ENCODE measurements at regions not wholly inside any gene's neighbourhood (a gene's known extent, or its start where the extent isn't known, plus 50 kb on each side); places are given as distances from the start of the nearest gene placed in this dataset.

GRCh38 chr9:23573800-23574199, 252.2 kb downstream of the ELAVL2 start:
- H3K4me1 ChIP-seq, result no peaks in the 10 kb centered on the region

GRCh38 chr9:23577611-23578010, 248.4 kb downstream of the ELAVL2 start:
- no peak overlapping the region for H3K4me3 ChIP-seq (ENCODE audit: low read depth, low read length)
- H3K4me1 ChIP-seq, result no peaks in the 10 kb centered on the region
- no peaks in the 10 kb centered on the region for H3K27me3 ChIP-seq (ENCODE audit: control insufficient read depth, insufficient read depth, low read length)
- TF ChIP-seq CTCF (IDR thresholded peaks at IDR 0.05), result no peak
- H3K4me2 ChIP-seq (ENCODE audit: low read length), result no peak overlapping the region
- no peaks in the 10 kb centered on the region for H3K79me2 ChIP-seq
- H3K9ac ChIP-seq, result no peak overlapping the region
- no peak overlapping the region for H3K27ac ChIP-seq
- no peak overlapping the region for H2AFZ ChIP-seq
- H3K9me3 ChIP-seq (ENCODE audit: control insufficient read depth, low read length), result no peaks in the 10 kb centered on the region
- H3K36me3 ChIP-seq (ENCODE audit: control insufficient read depth, insufficient read depth, low read length), result no peaks in the 10 kb centered on the region

More at GRCh38 chr9:23573800-23574199, 252.2 kb downstream of the ELAVL2 start:
- H3K27me3 ChIP-seq (ENCODE audit: control insufficient read depth, insufficient read depth, low read length), result no peaks in the 10 kb centered on the region
- H2AFZ ChIP-seq, result no peak overlapping the region
- H3K9me3 ChIP-seq (ENCODE audit: control insufficient read depth, low read length), result no peaks in the 10 kb centered on the region
- no peaks in the 10 kb centered on the region for H3K36me3 ChIP-seq (ENCODE audit: control insufficient read depth, insufficient read depth, low read length)
- no peaks in the 10 kb centered on the region for H3K79me2 ChIP-seq
- H3K4me3 ChIP-seq (ENCODE audit: low read depth, low read length), result no peak overlapping the region
- no peak overlapping the region for H3K4me2 ChIP-seq (ENCODE audit: low read length)
- no peak overlapping the region for H3K9ac ChIP-seq
- no peak overlapping the region for H3K27ac ChIP-seq
- no peak for TF ChIP-seq CTCF (IDR thresholded peaks at IDR 0.05)

DNA sequence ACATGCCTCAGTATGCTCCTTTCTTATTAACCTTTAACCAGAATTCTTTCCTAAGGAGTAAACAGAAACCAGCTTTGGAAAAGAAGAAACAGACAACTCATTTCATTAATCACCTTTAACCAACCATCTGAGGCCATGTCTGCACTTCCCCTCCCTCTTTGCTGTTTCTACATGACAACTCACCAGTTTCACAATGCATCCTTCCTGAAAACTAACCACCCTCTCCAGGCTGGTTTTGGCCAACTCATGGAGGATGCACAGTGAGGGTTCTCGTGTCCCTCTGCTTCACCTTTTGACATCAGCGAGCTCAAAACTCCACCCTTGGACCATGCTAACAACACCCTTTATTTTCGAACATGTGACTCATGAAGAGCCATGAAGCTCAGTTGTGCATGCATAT, 244.1 kb downstream of the ELAVL2 start:
- no peak for TF ChIP-seq CTCF (IDR thresholded peaks at IDR 0.05)

DNA sequence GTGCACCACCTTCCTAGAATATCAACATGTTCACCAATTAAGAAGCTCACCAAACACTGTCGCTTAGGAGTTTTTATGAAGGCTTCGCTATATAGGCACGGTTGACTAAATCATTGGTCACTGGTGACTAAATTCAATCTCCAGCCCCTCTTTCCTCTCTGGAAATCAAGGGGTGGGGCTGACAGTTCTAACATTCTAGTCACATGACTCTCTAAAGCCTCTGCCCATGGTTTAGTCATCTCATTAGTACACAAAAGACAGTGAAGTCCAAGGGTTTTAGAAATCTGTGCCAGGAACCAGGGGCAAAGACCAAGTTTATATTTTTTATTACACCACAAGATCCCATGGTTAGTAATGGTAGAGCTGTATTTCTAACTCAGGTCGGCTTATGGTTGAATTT, 243.2 kb downstream of the ELAVL2 start:
- no peak overlapping the region for H2AFZ ChIP-seq
- H3K4me1 ChIP-seq, result no peaks in the 10 kb centered on the region
- no peaks in the 10 kb centered on the region for H3K9me3 ChIP-seq (ENCODE audit: control insufficient read depth, low read length)
- no peaks in the 10 kb centered on the region for H3K27me3 ChIP-seq (ENCODE audit: control insufficient read depth, insufficient read depth, low read length)
- H3K36me3 ChIP-seq (ENCODE audit: control insufficient read depth, insufficient read depth, low read length), result no peaks in the 10 kb centered on the region
- no peak overlapping the region for H3K9ac ChIP-seq
- no peak overlapping the region for H3K4me2 ChIP-seq (ENCODE audit: low read length)
- no peak for TF ChIP-seq CTCF (IDR thresholded peaks at IDR 0.05)
- no peaks in the 10 kb centered on the region for H3K79me2 ChIP-seq
- no peak overlapping the region for H3K4me3 ChIP-seq (ENCODE audit: low read depth, low read length)
- no peak overlapping the region for H3K27ac ChIP-seq

More for the DNA sequence above, 244.1 kb downstream of the ELAVL2 start:
- no peaks in the 10 kb centered on the region for H3K36me3 ChIP-seq (ENCODE audit: control insufficient read depth, insufficient read depth, low read length)
- no peak overlapping the region for H3K4me2 ChIP-seq (ENCODE audit: low read length)
- H3K9me3 ChIP-seq (ENCODE audit: control insufficient read depth, low read length), result no peaks in the 10 kb centered on the region
- no peak overlapping the region for H3K9ac ChIP-seq
- no peaks in the 10 kb centered on the region for H3K27me3 ChIP-seq (ENCODE audit: control insufficient read depth, insufficient read depth, low read length)
- no peak overlapping the region for H3K27ac ChIP-seq
- H3K4me3 ChIP-seq (ENCODE audit: low read depth, low read length), result no peak overlapping the region
- H2AFZ ChIP-seq, result no peak overlapping the region
- H3K4me1 ChIP-seq, result no peaks in the 10 kb centered on the region
- no peaks in the 10 kb centered on the region for H3K79me2 ChIP-seq

GRCh38 chr9:23586906-23587305, 239.1 kb downstream of the ELAVL2 start:
- Histone ChIP-seq H3K4me2 (ENCODE audit: low read length) (no peak overlapping the region), H3K27me3 (ENCODE audit: control insufficient read depth, insufficient read depth, low read length) (no peaks in the 10 kb centered on the region), H3K79me2 (no peaks in the 10 kb centered on the region), H3K4me1 (no peaks in the 10 kb centered on the region), H3K27ac (no peak overlapping the region), H3K9me3 (ENCODE audit: control insufficient read depth, low read length) (no peaks in the 10 kb centered on the region), H2AFZ (no peak overlapping the region), H3K36me3 (ENCODE audit: control insufficient read depth, insufficient read depth, low read length) (no peaks in the 10 kb centered on the region), H3K4me3 (ENCODE audit: low read depth, low read length) (no peak overlapping the region), H3K9ac (no peak overlapping the region)
- no peak for TF ChIP-seq CTCF (IDR thresholded peaks at IDR 0.05)

All from parathyroid adenoma (tissue), 2 donors.